Colonic mucosa (tissue), 4 donors: ENCODE measurements at regions not wholly inside any gene's neighbourhood (a gene's known extent, or its start where the extent isn't known, plus 50 kb on each side); places are given as distances from the start of the nearest gene placed in this dataset.

Source experiments
- DNase-seq: peaks from one replicate; pipeline ENCODE4 v3.0.0-alpha.2; 2020
- H3K27ac ChIP-seq: fragments of 200-600 bp; one replicate; pipeline ENCODE4 v1.8.0; 2021
- H3K27me3 ChIP-seq: fragments of 200-600 bp; one replicate; pipeline ENCODE4 v1.8.0; 2021
- H3K36me3 ChIP-seq: fragments of 200-600 bp; one replicate; pipeline ENCODE4 v1.8.0; 2021
- H3K4me1 ChIP-seq: fragments of 200-600 bp; one replicate; pipeline ENCODE4 v1.8.0; 2021; ENCODE audit warnings: mild to moderate bottlenecking
- H3K4me3 ChIP-seq: fragments of 200-600 bp; one replicate; pipeline ENCODE4 v1.8.0; 2021
- H3K9ac ChIP-seq, 2 donors: one replicate each; pipeline ENCODE4 v1.7.0; 2013; ENCODE audit warnings: control low read depth in 2 of 2, low read depth in 2 of 2, low read length in 2 of 2
- H3K9me3 ChIP-seq: fragments of 200-600 bp; one replicate; pipeline ENCODE4 v1.8.0; 2021
- CTCF ChIP-seq: fragments of 200-600 bp; IDR thresholded peaks from one replicate; pipeline ENCODE4 v1.8.0; 2022; ENCODE audit warnings: antibody characterized with exemption, mild to moderate bottlenecking
- intact Hi-C: fragments of 100-400 bp; cut with DNase I; formaldehyde crosslinking; loops from one replicate; pipeline ENCODE4 v1.14.1; 2022
- donor health status: healthy.
- donor health status: DM: no; HTN: no; CAD: no.
- donor health status: DM: no; HTN: no; CAD: no.

- TF ChIP-seq CTCF, result no peak
- DNase-seq, result no peak
Observed at GRCh38 chr22:47919001-47919441, 1156.6 kb downstream of the TBC1D22A start.

GRCh38 chr22:47918276-47918921, 1155.9 kb downstream of the TBC1D22A start:
- H3K27me3 ChIP-seq, result no peaks in the 10 kb centered on the region

More at GRCh38 chr22:47919001-47919441, 1156.6 kb downstream of the TBC1D22A start:
- Histone ChIP-seq H3K27me3 (no peaks in the 10 kb centered on the region), H3K36me3 (no peaks in the 10 kb centered on the region), H3K9ac (no peak overlapping the region), H3K4me1 (no peaks in the 10 kb centered on the region), H3K4me3 (no peak overlapping the region), H3K27ac (no peak overlapping the region), H3K9me3 (no peaks in the 10 kb centered on the region)
- intact Hi-C loops, result no loop called here

GRCh38 chr22:47914481-47915097, 1152.1 kb downstream of the TBC1D22A start:
- Histone ChIP-seq H3K27me3 (no peaks in the 10 kb centered on the region), H3K27ac (no peak overlapping the region), H3K36me3 (no peaks in the 10 kb centered on the region), H3K9me3 (no peaks in the 10 kb centered on the region), H3K4me3 (no peak overlapping the region), H3K9ac (no peak overlapping the region), H3K4me1 (no peaks in the 10 kb centered on the region)
- intact Hi-C loops, result no loop called here
- no peak for DNase-seq
- TF ChIP-seq CTCF, result no peak

More at GRCh38 chr22:47918276-47918921, 1155.9 kb downstream of the TBC1D22A start:
- Histone ChIP-seq H3K4me3 (no peak overlapping the region), H3K4me1 (no peaks in the 10 kb centered on the region), H3K9me3 (no peaks in the 10 kb centered on the region), H3K27ac (no peak overlapping the region), H3K9ac (no peak overlapping the region), H3K36me3 (no peaks in the 10 kb centered on the region)
- intact Hi-C loops, result no loop called here
- TF ChIP-seq CTCF, result no peak
- no peak for DNase-seq

GRCh38 chr22:47902646-47903180, 1140.3 kb downstream of the TBC1D22A start:
- no peak for DNase-seq
- no peaks in the 10 kb centered on the region for H3K36me3 ChIP-seq
- no peak overlapping the region for H3K27ac ChIP-seq
- H3K27me3 ChIP-seq, result no peaks in the 10 kb centered on the region
- TF ChIP-seq CTCF, result no peak
- no peak overlapping the region for H3K9ac ChIP-seq
- H3K9me3 ChIP-seq, result no peaks in the 10 kb centered on the region
- no peak overlapping the region for H3K4me3 ChIP-seq
- H3K4me1 ChIP-seq, result no peaks in the 10 kb centered on the region
- intact Hi-C loops, result no loop called here

- H3K27me3 ChIP-seq, result no peaks in the 10 kb centered on the region
Observed at GRCh38 chr22:47901911-47902310, 1139.5 kb downstream of the TBC1D22A start.

More at GRCh38 chr22:47901911-47902310, 1139.5 kb downstream of the TBC1D22A start:
- DNase-seq, result no peak
- TF ChIP-seq CTCF, result no peak
- Histone ChIP-seq H3K4me3 (no peak overlapping the region), H3K4me1 (no peaks in the 10 kb centered on the region), H3K27ac (no peak overlapping the region), H3K9ac (no peak overlapping the region), H3K36me3 (no peaks in the 10 kb centered on the region), H3K9me3 (no peaks in the 10 kb centered on the region)
- intact Hi-C loops, result no loop called here
